ENCODE measurements at regions not wholly inside any gene's neighbourhood (a gene's known extent, or its start where the extent isn't known, plus 50 kb on each side); places are given as distances from the start of the nearest gene placed in this dataset.

DNA sequence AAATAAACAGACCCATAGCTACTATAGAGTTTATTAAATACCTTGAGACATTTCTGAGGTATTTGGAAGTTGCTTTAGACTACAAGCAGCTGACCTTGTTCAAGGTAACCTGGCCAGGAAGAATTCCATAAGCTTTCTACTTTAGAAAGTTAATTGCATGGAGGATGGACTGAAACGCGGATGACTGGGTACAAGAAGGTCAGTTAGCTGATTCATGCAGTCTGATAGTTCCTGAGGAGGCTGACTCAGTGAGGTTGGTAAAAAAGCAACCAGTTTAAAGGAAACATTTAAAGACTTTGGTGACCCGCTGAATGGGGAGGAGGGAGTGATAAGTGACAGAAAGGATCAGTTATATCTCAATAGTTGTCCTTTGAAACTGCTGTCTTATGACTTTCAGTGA, 670.1 kb upstream of the CDH9 start:
- no peak for DNase-seq (ENCODE audit: low read depth in 1 of 2, low spot score in 1 of 2)

DNA sequence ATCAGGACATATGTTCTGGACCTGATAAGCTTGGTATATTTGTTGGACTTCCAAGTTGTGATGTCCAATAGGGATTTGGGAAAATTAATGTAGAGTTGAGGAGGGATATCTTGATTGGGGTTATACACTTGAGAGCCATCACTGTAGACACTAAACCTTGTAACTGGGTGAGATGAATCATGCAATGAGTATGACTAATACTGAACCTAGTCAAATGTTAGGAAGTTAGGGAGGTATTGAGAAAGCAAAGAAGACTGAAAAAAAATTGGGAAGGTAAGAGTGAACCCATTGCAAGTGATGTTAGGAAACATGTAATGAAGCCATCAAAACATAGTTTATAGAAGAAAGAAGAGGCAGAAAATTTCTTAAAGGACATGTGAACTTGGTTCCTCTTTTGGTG, 668.4 kb upstream of the CDH9 start:
- H3K27ac ChIP-seq (replicated peaks) = no peak overlapping the region
- no peak overlapping the region for H3K4me3 ChIP-seq (replicated peaks; ENCODE audit: insufficient read depth, low read length)
- H3K27me3 ChIP-seq (ENCODE audit: insufficient read depth, poor library complexity, severe bottlenecking) = peaks cover 2% of the 10 kb centered on the region
- peak in 1 of 2 experiments; percentile 11 for DNase-seq (ENCODE audit: low read depth in 1 of 2, low spot score in 1 of 2)
- TF ChIP-seq, protein P1, sequence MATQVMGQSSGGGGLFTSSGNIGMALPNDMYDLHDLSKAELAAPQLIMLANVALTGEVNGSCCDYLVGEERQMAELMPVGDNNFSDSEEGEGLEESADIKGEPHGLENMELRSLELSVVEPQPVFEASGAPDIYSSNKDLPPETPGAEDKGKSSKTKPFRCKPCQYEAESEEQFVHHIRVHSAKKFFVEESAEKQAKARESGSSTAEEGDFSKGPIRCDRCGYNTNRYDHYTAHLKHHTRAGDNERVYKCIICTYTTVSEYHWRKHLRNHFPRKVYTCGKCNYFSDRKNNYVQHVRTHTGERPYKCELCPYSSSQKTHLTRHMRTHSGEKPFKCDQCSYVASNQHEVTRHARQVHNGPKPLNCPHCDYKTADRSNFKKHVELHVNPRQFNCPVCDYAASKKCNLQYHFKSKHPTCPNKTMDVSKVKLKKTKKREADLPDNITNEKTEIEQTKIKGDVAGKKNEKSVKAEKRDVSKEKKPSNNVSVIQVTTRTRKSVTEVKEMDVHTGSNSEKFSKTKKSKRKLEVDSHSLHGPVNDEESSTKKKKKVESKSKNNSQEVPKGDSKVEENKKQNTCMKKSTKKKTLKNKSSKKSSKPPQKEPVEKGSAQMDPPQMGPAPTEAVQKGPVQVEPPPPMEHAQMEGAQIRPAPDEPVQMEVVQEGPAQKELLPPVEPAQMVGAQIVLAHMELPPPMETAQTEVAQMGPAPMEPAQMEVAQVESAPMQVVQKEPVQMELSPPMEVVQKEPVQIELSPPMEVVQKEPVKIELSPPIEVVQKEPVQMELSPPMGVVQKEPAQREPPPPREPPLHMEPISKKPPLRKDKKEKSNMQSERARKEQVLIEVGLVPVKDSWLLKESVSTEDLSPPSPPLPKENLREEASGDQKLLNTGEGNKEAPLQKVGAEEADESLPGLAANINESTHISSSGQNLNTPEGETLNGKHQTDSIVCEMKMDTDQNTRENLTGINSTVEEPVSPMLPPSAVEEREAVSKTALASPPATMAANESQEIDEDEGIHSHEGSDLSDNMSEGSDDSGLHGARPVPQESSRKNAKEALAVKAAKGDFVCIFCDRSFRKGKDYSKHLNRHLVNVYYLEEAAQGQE (IDR thresholded peaks at IDR 0.05; ENCODE audit: insufficient replicate concordance, low read depth) = no peak
- TF ChIP-seq POLR2AphosphoS5 (IDR thresholded peaks at IDR 0.05; ENCODE audit: low read depth) = no peak

More for the DNA sequence above, 670.1 kb upstream of the CDH9 start:
- no peak overlapping the region for H3K4me3 ChIP-seq (replicated peaks; ENCODE audit: insufficient read depth, low read length)
- TF ChIP-seq, protein P1 (IDR thresholded peaks at IDR 0.05; ENCODE audit: insufficient replicate concordance, low read depth) = no peak
- TF ChIP-seq, protein P2, sequence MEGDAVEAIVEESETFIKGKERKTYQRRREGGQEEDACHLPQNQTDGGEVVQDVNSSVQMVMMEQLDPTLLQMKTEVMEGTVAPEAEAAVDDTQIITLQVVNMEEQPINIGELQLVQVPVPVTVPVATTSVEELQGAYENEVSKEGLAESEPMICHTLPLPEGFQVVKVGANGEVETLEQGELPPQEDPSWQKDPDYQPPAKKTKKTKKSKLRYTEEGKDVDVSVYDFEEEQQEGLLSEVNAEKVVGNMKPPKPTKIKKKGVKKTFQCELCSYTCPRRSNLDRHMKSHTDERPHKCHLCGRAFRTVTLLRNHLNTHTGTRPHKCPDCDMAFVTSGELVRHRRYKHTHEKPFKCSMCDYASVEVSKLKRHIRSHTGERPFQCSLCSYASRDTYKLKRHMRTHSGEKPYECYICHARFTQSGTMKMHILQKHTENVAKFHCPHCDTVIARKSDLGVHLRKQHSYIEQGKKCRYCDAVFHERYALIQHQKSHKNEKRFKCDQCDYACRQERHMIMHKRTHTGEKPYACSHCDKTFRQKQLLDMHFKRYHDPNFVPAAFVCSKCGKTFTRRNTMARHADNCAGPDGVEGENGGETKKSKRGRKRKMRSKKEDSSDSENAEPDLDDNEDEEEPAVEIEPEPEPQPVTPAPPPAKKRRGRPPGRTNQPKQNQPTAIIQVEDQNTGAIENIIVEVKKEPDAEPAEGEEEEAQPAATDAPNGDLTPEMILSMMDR (IDR thresholded peaks at IDR 0.05; ENCODE audit: insufficient read depth, low read length) = no peak
- no peak for TF ChIP-seq SPI1 (IDR thresholded peaks at IDR 0.05; ENCODE audit: borderline replicate concordance, low read depth)
- TF ChIP-seq POLR2AphosphoS5 (IDR thresholded peaks at IDR 0.05; ENCODE audit: low read depth) = no peak
- TF ChIP-seq GABPA (IDR thresholded peaks at IDR 0.05; ENCODE audit: low read depth) = no peak
- no peak overlapping the region for H3K27ac ChIP-seq (replicated peaks)
- H3K27me3 ChIP-seq (ENCODE audit: insufficient read depth, poor library complexity, severe bottlenecking) = peaks cover 2% of the 10 kb centered on the region

DNA sequence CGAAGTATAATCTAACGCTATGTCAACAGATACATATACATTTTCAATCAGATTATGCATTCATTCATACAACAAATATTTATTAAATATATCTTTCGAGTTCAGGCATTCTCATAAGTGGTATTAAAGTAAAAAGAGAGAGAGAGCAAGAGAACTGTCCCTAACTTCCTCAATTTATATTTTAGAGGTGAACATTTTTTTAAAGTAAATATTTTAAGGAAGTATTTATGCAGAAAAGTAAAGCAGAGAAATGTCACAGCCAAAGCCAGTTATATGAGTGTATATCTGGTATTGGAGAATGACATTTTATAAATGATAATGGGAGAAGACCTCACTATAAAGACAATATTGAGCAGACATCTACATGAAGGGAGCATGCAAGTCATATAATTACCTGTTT, 667.3 kb upstream of the CDH9 start:
- H3K27ac ChIP-seq (replicated peaks) = no peak overlapping the region
- no peak for DNase-seq (ENCODE audit: low read depth in 1 of 2, low spot score in 1 of 2)

More for the DNA sequence above, 667.3 kb upstream of the CDH9 start:
- no peak overlapping the region for H3K4me3 ChIP-seq (replicated peaks; ENCODE audit: insufficient read depth, low read length)
- H3K27me3 ChIP-seq (ENCODE audit: insufficient read depth, poor library complexity, severe bottlenecking) = peaks cover under 1% of the 10 kb centered on the region
- TF ChIP-seq, protein P2 (IDR thresholded peaks at IDR 0.05; ENCODE audit: insufficient read depth, low read length) = no peak
- TF ChIP-seq POLR2AphosphoS5 (IDR thresholded peaks at IDR 0.05; ENCODE audit: low read depth) = no peak
- no peak for TF ChIP-seq SPI1 (IDR thresholded peaks at IDR 0.05; ENCODE audit: borderline replicate concordance, low read depth)
- TF ChIP-seq, protein P1 (IDR thresholded peaks at IDR 0.05; ENCODE audit: insufficient replicate concordance, low read depth) = no peak
- no peak for TF ChIP-seq GABPA (IDR thresholded peaks at IDR 0.05; ENCODE audit: low read depth)

Measured in HL-60 (cell line).